SK-N-SH (cell line): ENCODE measurements at regions not wholly inside any gene's neighbourhood (a gene's known extent, or its start where the extent isn't known, plus 50 kb on each side); places are given as distances from the start of the nearest gene placed in this dataset.

Experiments
- CTCF ChIA-PET: fragments of 300-600, 350-600 bp; formaldehyde crosslinking; extraction: SDS; loops from one replicate; lab custom pipeline; 2021; lab: Yijun Ruan, JAX
- POLR2A ChIA-PET: fragments of 350-600 bp; sonication (Branson Sonifier 250); formaldehyde crosslinking; extraction: SDS; loops from one replicate; lab custom pipeline; 2020; ENCODE audit warnings: antibody characterized with exemption, inconsistent platforms; lab: Yijun Ruan, JAX
- DNase-seq: peaks from one replicate; pipeline ENCODE4 v3.0.0; 2012
- H2AFZ ChIP-seq: fragments of 200-600 bp; sonication (generic); 2 replicates; pipeline ENCODE4 v1.8.1; 2016; ENCODE audit warnings: antibody characterized with exemption, mild to moderate bottlenecking, low read depth
- H3F3A ChIP-seq: fragments of 200-600 bp; sonication (generic); replicated peaks from 2 replicates; pipeline ENCODE3; 2016; ENCODE audit warnings: antibody characterized with exemption, mild to moderate bottlenecking; ENCODE audit not compliant: insufficient read depth
- H3K27ac ChIP-seq, 2 experiments: fragments of 200-500 bp in 1 of 2; fragments of 200-600 bp in 1 of 2; sonication (Bioruptor generic) in 1 of 2; sonication (generic), shearing (Covaris generic) in 1 of 2; 2 replicates each; pipeline versions ENCODE4 v1.5.1 to v1.6.1; 2014 to 2016; ENCODE audit warnings: low read depth in 2 of 2, inconsistent platforms in 1 of 2, low read length in 1 of 2, mild to moderate bottlenecking in 1 of 2, mixed read lengths in 1 of 2
- H3K27me3 ChIP-seq: fragments of 200-600 bp; sonication (generic), shearing (Covaris generic); 2 replicates; pipeline ENCODE4 v1.6.1; 2016; ENCODE audit warnings: mixed run types; ENCODE audit not compliant: insufficient read depth
- H3K36me3 ChIP-seq, 2 experiments: fragments of 200-500 bp in 1 of 2; fragments of 200-600 bp in 1 of 2; sonication (Bioruptor generic) in 1 of 2; sonication (generic) in 1 of 2; replicated peaks in 1 of 2; 2 replicates each; pipeline versions ENCODE3 to v1.5.1; 2014 to 2016; ENCODE audit warnings: low read length in 1 of 2, mild to moderate bottlenecking in 1 of 2; ENCODE audit not compliant: insufficient read depth in 2 of 2, control insufficient read depth in 1 of 2
- H3K4me1 ChIP-seq, 2 experiments: fragments of 200-500 bp in 1 of 2; fragments of 200-600 bp in 1 of 2; sonication (Bioruptor generic) in 1 of 2; sonication (generic), shearing (Covaris generic) in 1 of 2; 2 replicates each; pipeline versions ENCODE4 v1.5.1 to v1.6.1; 2014 to 2016; ENCODE audit warnings: low read depth in 1 of 2, low read length in 1 of 2, mixed run types in 1 of 2; ENCODE audit not compliant: insufficient read depth in 2 of 2, control insufficient read depth in 1 of 2
- H3K4me2 ChIP-seq: fragments of 200-600 bp; sonication (generic), shearing (Covaris generic); 2 replicates; pipeline ENCODE4 v1.6.1; 2017; ENCODE audit warnings: mixed run types
- H3K4me3 ChIP-seq, 2 experiments: fragments of 200-500 bp in 1 of 2; fragments of 200-600 bp in 1 of 2; sonication (Bioruptor generic) in 1 of 2; sonication (generic), shearing (Covaris generic) in 1 of 2; 2 replicates each; pipeline versions ENCODE4 v1.5.1 to v1.8.1; 2014 to 2016; ENCODE audit warnings: low read depth in 2 of 2, inconsistent platforms in 1 of 2, low read length in 1 of 2, mild to moderate bottlenecking in 1 of 2, mixed read lengths in 1 of 2, moderate library complexity in 1 of 2
- H3K79me2 ChIP-seq: fragments of 200-600 bp; sonication (generic); 2 replicates; pipeline ENCODE4 v1.8.1; 2017; ENCODE audit warnings: mild to moderate bottlenecking; ENCODE audit not compliant: insufficient read depth
- H3K9ac ChIP-seq: fragments of 200-600 bp; sonication (generic); 2 replicates; pipeline ENCODE4 v1.6.1; 2017; ENCODE audit warnings: mixed run types
- H3K9me2 ChIP-seq: fragments of 200-600 bp; sonication (generic); 2 replicates; pipeline ENCODE4 v1.6.1; 2017; ENCODE audit warnings: mixed run types
- H3K9me3 ChIP-seq: fragments of 200-600 bp; sonication (generic); 2 replicates; pipeline ENCODE4 v1.6.1; 2017; ENCODE audit warnings: mixed run types, mild to moderate bottlenecking, moderate library complexity
- H4K20me1 ChIP-seq: fragments of 200-600 bp; sonication (generic); 2 replicates; pipeline ENCODE4 v1.6.1; 2017; ENCODE audit warnings: mild to moderate bottlenecking, mixed run types; ENCODE audit not compliant: insufficient read depth
- CHD2 ChIP-seq: fragments of 150-350 bp; IDR thresholded peaks from 2 replicates; pipeline ENCODE4 v1.6.1; 2018; ENCODE audit warnings: low read length; ENCODE audit not compliant: partially characterized antibody
- ELF1 ChIP-seq: IDR thresholded peaks from 2 replicates; pipeline ENCODE4 v1.4.0; 2012
- EP300 ChIP-seq, 2 experiments: IDR thresholded peaks; 2 replicates each; pipeline versions ENCODE4 v1.4.0 to v1.6.1; 2012; ENCODE audit warnings: borderline replicate concordance in 1 of 2, low read depth in 1 of 2, low read length in 1 of 2
- EZH2phosphoT487 ChIP-seq: fragments of 200-600 bp; sonication (generic); IDR thresholded peaks from 2 replicates; pipeline ENCODE4 v1.6.1; 2017; ENCODE audit warnings: low read depth, mixed run types, mild to moderate bottlenecking, antibody characterized with exemption, moderate library complexity, borderline replicate concordance
- FOSL2 ChIP-seq: IDR thresholded peaks from 2 replicates; pipeline ENCODE4 v1.4.0; 2012; ENCODE audit warnings: low read depth, mild to moderate bottlenecking, moderate library complexity, borderline replicate concordance
- FOXJ3 ChIP-seq: sonication (generic); formaldehyde crosslinking; IDR thresholded peaks from 2 replicates; pipeline ENCODE4 v1.5.1; 2020; ENCODE audit warnings: mild to moderate bottlenecking, missing genetic modification reagents
- GATA2 ChIP-seq: sonication (generic); formaldehyde crosslinking; IDR thresholded peaks from 2 replicates; pipeline ENCODE4 v1.5.0; 2020; ENCODE audit warnings: mild to moderate bottlenecking, missing genetic modification reagents
- IRF3 ChIP-seq: fragments of 150-350 bp; IDR thresholded peaks from 2 replicates; pipeline ENCODE4 v1.6.1; 2016; ENCODE audit warnings: mild to moderate bottlenecking, low read depth, low read length
- JUND ChIP-seq: IDR thresholded peaks from 2 replicates; pipeline ENCODE4 v1.4.0; 2012
- MAX ChIP-seq: IDR thresholded peaks from 2 replicates; pipeline ENCODE4 v1.4.0; 2012; ENCODE audit warnings: low read depth
- MXI1 ChIP-seq: IDR thresholded peaks from 2 replicates; pipeline ENCODE4 v1.6.1; 2012; ENCODE audit warnings: mild to moderate bottlenecking, low read depth, low read length, improper control_type of control experiment
- NFIC ChIP-seq: IDR thresholded peaks from 2 replicates; pipeline ENCODE4 v1.4.0; 2012; ENCODE audit warnings: borderline replicate concordance
- POLR2AphosphoS5 ChIP-seq: IDR thresholded peaks from 2 replicates; pipeline ENCODE4 v1.6.1; 2012; ENCODE audit warnings: low read depth, low read length
- RFX5 ChIP-seq: IDR thresholded peaks from 2 replicates; pipeline ENCODE4 v1.6.1; 2012; ENCODE audit warnings: mild to moderate bottlenecking, improper control_type of control experiment, low read length
- RXRA ChIP-seq: IDR thresholded peaks from 2 replicates; pipeline ENCODE4 v1.4.0; 2012; ENCODE audit warnings: low read depth, mild to moderate bottlenecking, borderline replicate concordance
- SMC3 ChIP-seq: IDR thresholded peaks from 2 replicates; pipeline ENCODE4 v1.6.1; 2012; ENCODE audit warnings: low read depth, low read length, improper control_type of control experiment
- TCF12 ChIP-seq: IDR thresholded peaks from 2 replicates; pipeline ENCODE4 v1.4.0; 2012
- TEAD4 ChIP-seq: IDR thresholded peaks from 2 replicates; pipeline ENCODE4 v1.4.0; 2012; ENCODE audit warnings: mild to moderate bottlenecking, borderline replicate concordance; ENCODE audit not compliant: insufficient read depth
- USF2 ChIP-seq: fragments of 150-350 bp; IDR thresholded peaks from 2 replicates; pipeline ENCODE4 v1.6.1; 2017; ENCODE audit warnings: antibody characterized with exemption, low read length, low read depth, borderline replicate concordance
- YY1 ChIP-seq: IDR thresholded peaks from 2 replicates; pipeline ENCODE4 v1.4.0; 2012; ENCODE audit warnings: low read depth, mild to moderate bottlenecking
- ZBTB33 ChIP-seq: IDR thresholded peaks from 2 replicates; pipeline ENCODE4 v1.4.0; 2012; ENCODE audit warnings: low read depth, borderline replicate concordance
- WGBS: methylation state at CpG from one replicate; pipeline ENCODE4 v1.1.6; 2017; ENCODE audit warnings: low lambda C conversion rate; 5-methylcytosine and 5-hydroxymethylcytosine counted together

- TF ChIP-seq POLR2AphosphoS5 (no peak), JUND (no peak), USF2 (no peak), ELF1 (no peak), EP300 (IDR thresholded peaks at IDR 0.05; ENCODE audit: borderline replicate concordance in 1 of 2, low read depth in 1 of 2, low read length in 1 of 2) (no peak), FOSL2 (no peak), RXRA (no peak), FOXJ3 (CRISPR knock-in tag) (no peak)
- Histone ChIP-seq H3K27ac (no peak overlapping the region), H3K79me2 (no peaks in the 10 kb centered on the region), H3K9me2 (no peaks in the 10 kb centered on the region), H4K20me1 (no peaks in the 10 kb centered on the region), H2AFZ (no peak overlapping the region), H3K4me2 (no peak overlapping the region), H3K4me1 (peaks cover 0 to 3% of the 10 kb centered on the region in 2 experiments; a peak in 2 of 4 replicates), H3K4me3 (no peak overlapping the region), H3K9ac (no peak overlapping the region), H3K36me3 (no peaks in the 10 kb centered on the region), H3K27me3 (no peaks in the 10 kb centered on the region), H3F3A (no peaks in the 10 kb centered on the region), H3K9me3 (no peaks in the 10 kb centered on the region)
- CTCF ChIA-PET, result interaction anchor here (1.4 kb wide), 1 partner anchor 10 kb away, joined by 3 read pairs; no protein-coding TSS in a partner anchor
- 43% methylated on average over 2 of the region's 2 CpGs for WGBS
- POLR2A ChIA-PET, result no interaction called here
- DNase-seq, result no peak
Measured at GRCh38 chrX:44035571-44035970, 62.4 kb upstream of the NDP start.

- POLR2A ChIA-PET, result no interaction called here
- Histone ChIP-seq H3K36me3 (no peaks in the 10 kb centered on the region), H3K9ac (no peak overlapping the region), H3F3A (no peaks in the 10 kb centered on the region), H3K4me2 (no peak overlapping the region), H3K9me3 (no peaks in the 10 kb centered on the region), H2AFZ (no peak overlapping the region), H3K27me3 (peaks cover 6% of the 10 kb centered on the region; the same call in 1 of the 2 replicates), H3K27ac (no peak overlapping the region), H4K20me1 (no peaks in the 10 kb centered on the region), H3K4me3 (no peak overlapping the region), H3K9me2 (no peaks in the 10 kb centered on the region), H3K79me2 (no peaks in the 10 kb centered on the region), H3K4me1 (no peaks in the 10 kb centered on the region; a peak in 1 of 4 replicates)
- DNase-seq, result no peak
- WGBS, result 42% methylated on average over 2 of the region's 2 CpGs
- no peak for TF ChIP-seq MAX
- no peak for TF ChIP-seq MXI1
- no peak for TF ChIP-seq TEAD4
- TF ChIP-seq SMC3, result no peak
- TF ChIP-seq GATA2 (CRISPR knock-in tag), result no peak
- no peak for TF ChIP-seq YY1
- no peak for TF ChIP-seq NFIC
- TF ChIP-seq RFX5, result no peak
- TF ChIP-seq ZBTB33, result no peak
- no peak for TF ChIP-seq RXRA
- TF ChIP-seq EZH2phosphoT487, result no peak
- no peak for TF ChIP-seq CHD2
- TF ChIP-seq TCF12, result no peak
- no peak for TF ChIP-seq FOXJ3 (CRISPR knock-in tag)
- no peak for TF ChIP-seq IRF3
- CTCF ChIA-PET, result no interaction called here
Measured at GRCh38 chrX:44032479-44032878, 59.3 kb upstream of the NDP start.
